D341Med (cell line): ENCODE measurements at regions not wholly inside any gene's neighbourhood (a gene's known extent, or its start where the extent isn't known, plus 50 kb on each side); places are given as distances from the start of the nearest gene placed in this dataset.
"Not testable (repeated sequence)": the region's sequence is repeated elsewhere in the genome, so short reads cannot be mapped to it uniquely, and the experiment has no call there.

Experiments
- DNase-seq: peaks from one replicate; pipeline ENCODE4 v3.0.0; 2012; ENCODE audit warnings: low spot score

GRCh38 chr1:100628631-100629081, 90.7 kb downstream of the GPR88 start:
- DNase-seq = no peak

- no peak for DNase-seq
Measured at GRCh38 chr1:100629391-100629790, 90.2 kb upstream of the VCAM1 start.

DNA sequence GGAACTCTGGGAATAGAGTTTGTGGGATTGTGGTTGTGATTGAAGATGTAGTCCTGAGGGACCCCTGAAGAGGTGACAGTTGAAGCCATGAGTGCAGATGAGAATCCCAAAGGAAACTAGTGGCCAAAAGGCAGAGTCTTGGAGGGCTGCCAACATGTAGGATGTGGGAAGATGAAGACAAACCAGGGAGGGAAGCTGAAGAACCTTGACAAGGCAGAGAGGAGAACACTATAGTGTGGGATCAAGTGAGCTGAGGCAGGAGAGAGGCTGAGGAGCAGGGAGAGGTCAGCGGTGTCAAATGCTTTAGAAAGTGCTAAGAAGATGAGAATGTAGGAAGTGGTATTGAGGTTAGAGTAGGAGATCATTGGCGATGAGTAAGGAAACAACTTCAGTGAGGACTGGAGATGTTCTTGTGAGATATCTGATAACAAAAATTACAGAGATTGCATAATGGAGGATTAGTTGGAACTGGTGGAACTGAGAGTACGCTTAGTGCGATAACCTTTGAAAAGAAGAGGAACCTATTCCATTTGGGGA, 88.5 kb upstream of the VCAM1 start:
- no peak for DNase-seq

DNA sequence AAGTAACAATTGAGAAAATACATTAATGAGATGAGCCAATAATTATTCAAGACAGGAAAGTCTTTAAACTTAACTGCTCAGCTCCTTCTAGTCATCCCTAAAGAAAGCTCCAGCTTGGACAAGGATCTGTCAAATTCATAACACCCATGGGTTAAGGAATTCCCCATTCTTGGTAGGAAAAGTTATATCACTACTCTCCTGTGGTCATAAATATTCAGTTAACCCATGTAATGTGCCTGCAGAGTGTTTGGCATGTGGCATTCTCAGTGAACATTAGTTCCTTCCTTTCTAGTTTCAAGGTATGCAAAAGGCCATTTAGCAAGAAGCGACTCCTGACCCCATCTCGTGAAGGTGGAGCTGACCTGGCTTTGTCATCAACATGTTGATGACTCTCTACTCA, 76.7 kb upstream of the VCAM1 start:
- no peak for DNase-seq

DNA sequence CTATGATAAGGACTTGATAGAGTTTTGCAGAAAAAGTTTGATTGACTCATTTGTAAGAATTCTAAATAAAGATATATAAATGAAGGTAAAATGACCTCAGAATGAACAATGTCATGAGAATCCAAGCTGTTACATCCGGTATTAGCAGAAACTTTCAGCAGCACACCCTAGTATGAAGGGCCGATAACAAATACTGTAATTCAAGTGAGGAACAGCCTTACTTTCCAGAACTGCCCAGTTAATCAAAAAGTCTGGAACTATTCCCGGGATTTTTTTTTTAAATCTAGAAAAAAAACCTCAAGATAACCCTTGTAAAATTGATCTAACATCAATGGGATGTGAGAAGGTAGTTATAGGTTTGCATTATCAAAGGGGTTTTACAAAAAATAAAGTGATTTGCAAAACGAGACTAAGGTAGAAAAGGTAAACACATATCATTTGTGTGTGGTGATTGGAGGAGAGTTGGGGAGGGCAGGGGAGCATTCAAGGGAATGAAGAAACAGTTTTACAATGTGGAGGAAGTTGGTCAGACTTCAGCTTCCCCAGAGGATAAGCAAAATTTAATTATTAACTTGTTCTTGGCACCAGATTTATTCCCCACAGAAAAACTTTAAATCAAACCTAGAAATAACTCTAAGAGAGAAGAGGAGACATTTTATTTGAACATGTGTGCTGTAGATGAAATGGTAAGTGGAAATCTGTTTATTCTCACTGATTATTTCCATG, 75.9 kb upstream of the VCAM1 start:
- no peak for DNase-seq

DNA sequence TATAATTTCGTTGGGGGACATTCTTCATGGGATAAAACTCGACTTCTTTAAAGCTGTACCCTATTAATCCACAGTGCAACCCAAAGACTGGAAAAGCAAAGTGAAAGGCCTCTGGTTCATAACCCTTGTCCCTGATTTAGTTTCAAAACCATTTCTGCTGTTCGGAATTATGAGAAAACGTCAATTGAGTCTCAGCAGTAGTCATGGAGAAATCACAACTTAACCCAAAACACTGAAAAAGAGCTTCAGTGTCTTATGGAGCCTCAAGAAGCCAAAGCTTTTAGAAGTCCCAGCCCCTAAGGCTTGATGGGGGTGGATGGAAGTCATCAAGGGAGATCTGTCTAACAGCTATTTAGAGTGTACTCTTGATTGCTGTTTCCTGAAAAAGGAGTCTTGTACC, 73.5 kb upstream of the VCAM1 start:
- no peak for DNase-seq

DNA sequence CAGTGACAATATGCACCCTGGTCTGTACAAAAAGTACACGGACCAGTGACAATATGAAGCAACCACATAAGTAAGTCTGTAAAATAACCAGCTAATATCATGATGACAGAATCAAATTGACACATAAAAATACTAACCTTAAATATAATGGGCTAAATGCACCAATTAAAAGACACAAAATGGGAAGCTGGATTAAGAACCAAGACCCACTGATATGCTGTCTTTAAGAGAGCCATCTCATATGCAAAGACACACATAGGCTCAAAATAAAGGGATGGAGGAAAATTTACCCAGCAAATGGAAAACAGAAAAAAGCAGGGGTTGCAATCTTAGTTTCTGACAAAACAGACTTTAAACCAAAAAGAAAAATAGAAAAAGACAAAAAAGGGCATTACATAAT, 70.4 kb upstream of the VCAM1 start:
- DNase-seq = no peak

- DNase-seq = no peak
Measured at GRCh38 chr1:100657876-100658715, 61.4 kb upstream of the VCAM1 start.

GRCh38 chr1:100658716-100659026, 60.9 kb upstream of the VCAM1 start:
- DNase-seq = no peak

DNA sequence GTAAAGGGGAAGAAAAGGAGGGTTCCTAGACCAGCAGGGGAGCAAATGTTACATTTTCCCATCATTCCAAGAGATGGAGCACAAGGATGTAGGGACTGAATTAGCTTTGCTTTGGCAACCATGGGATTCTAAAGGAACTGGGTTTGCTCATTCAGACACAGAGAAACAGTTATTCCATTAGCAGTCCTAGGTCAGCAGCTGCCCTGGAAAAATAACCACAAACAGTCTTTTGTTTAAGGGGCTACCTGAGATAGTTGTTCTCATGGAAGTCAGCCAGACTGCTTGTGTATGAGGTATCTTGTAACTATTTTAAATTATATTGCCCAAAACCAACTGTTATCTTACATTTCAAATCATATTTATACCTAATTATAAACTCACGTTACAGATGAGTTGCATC, 58.4 kb upstream of the VCAM1 start:
- no peak for DNase-seq

DNA sequence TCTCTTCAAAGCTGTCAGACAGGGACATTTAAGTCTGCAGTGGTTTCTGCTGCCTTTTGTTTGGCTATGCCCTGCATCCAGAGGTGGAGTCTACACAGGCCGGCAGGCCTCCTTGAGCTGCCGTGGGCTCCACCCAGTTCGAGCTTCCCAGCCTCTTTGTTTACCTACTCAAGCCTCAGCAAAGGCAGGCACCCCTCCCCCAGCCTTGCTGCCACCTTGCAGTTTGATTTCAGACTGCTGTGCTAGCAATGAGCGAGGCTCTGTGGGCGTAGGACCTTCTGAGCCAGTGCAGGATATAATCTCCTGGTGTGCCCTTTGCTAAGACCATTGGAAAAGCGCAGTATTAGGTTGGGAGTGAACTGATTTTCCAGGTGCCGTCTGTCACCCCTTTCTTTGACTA, 51.0 kb upstream of the VCAM1 start:
- not testable (repeated sequence) for DNase-seq
